C4-2B (cell line): ENCODE measurements at regions not wholly inside any gene's neighbourhood (a gene's known extent, or its start where the extent isn't known, plus 50 kb on each side); places are given as distances from the start of the nearest gene placed in this dataset.

Experiments
- CTCF ChIP-seq: fragments of 450-650 bp; conservative IDR thresholded peaks from 2 replicates; pipeline ENCODE4 v1.5.1; 2017; ENCODE audit warnings: mild to moderate bottlenecking
- ZFX ChIP-seq: fragments of 450-650 bp; IDR thresholded peaks from 2 replicates; pipeline ENCODE4 v1.6.1; 2017

GRCh38 chr10:111525696-111526095 is 448.9 kb downstream of the ADRA2A start:
- TF ChIP-seq CTCF, result no peak
- TF ChIP-seq ZFX, result no peak
